ENCODE measurements at regions not wholly inside any gene's neighbourhood (a gene's known extent, or its start where the extent isn't known, plus 50 kb on each side); places are given as distances from the start of the nearest gene placed in this dataset.

DNA sequence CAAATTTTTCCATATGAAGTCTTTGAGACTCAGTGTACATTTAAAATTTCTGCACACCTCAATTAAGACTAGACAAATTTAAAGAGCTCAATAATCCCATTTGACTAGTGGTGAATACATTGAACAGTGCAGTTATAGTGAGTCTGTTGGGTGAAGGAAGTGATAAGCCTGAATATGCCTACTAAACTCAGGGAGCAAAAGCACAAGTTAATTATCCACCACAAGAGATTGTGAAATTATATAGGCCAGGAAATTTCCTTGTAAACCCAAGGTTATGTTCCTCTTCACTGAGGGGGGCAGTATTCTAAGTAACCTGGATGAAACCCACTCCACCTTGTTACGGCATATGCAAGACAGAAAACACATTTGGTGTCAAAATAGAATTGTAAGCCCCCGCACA is 612.9 kb upstream of the DAB2 start:
- no peak for DNase-seq

DNA sequence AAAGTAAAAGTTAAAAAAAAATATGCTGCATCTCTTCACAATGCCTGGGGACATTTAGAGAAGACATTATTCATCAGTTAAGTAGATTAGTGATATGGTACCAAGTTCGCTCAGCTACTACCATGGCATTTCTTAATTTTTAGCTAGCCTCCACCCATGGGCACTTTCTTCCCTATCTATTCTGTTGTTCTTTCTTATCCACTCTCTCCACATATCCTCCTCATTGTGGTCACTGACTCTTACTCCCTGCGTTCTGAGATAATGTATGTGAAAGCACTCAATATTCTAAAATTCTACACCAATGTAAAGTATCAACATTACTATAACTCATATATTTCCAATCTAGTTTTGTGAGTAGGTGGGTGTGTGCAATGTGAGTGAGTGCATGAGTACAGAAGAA is 609.7 kb upstream of the DAB2 start:
- DNase-seq: no peak

DNA sequence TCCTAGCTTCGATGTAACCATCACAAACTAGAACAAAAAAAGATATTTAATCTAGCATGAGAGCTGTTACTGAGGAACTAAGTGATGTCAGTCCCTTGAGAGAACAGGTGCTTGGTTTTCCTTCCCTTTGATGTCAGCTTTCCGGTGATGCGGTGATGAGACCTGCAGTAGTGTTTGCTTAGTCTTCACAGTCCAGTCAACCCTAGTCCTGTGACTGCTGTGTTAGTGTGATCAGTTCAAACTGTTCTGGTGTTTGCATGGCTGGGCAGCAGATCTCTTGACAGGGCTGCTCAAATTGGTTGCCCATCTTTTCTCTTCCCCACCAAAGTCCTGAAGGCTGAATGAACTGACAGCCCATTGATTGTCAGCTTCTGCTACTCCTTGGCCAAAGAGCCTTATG is 608.6 kb upstream of the DAB2 start:
- no peak for DNase-seq

- no peak for DNase-seq
These were observed 608.2 kb upstream of the DAB2 start for GRCh38 chr5:40033009-40033408.

GRCh38 chr5:40030661-40031060 is 605.9 kb upstream of the DAB2 start:
- DNase-seq: no peak

DNA sequence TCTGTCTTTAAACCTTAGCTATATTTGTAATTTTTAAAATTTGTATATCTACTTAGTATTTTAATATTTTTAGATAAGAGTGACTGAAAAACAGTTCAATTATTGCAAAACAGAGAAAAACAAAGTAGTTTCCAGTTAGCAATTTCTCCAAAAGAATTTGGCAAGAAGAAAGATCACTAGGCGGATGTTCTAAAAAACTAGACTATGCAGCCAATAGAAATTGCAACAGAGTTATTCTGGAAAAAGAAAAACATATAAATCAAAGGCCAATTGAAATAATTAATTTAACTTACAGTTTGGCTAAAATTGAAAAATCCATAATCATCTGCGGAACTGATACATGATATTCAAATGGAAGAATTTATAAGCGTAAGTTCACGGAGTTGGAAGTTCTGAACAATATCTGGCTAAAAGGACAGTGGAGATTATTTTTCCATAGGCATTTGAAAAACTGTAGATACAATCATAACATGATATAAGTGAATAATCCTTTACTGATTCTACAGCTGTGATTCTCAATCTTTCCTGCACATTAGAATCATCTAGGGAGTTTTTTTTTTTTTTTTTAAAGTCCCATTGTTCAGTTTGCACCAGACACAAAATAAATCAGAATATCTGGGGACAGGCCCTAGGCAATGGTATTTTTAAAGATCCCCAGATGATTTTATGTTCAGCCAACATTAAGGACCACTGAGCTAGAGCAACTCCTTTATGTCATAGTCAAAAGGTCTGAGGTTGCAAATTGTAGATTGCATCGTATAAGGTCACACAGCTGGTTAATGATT is 605.1 kb upstream of the DAB2 start:
- no peak for DNase-seq

DNA sequence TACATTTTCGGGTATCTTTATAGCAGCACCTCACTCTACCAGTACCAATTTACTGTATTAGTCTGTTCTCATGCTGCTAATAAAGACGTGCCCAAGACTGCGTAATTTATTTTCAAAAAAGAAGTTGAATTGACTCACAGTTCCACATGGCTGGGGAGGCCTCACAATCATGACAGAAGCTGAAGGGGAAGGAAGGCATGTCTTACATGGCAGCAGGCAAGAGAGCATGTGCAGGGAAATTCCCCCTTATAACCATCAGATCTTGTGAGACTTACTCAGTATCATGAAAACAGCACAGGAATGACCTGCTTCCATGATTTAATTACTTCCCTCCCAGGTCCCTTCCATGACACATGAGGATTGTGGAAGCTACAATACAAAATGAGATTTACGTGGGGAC is 602.6 kb upstream of the DAB2 start:
- no peak for DNase-seq

- DNase-seq: no peak
These were observed 600.8 kb upstream of the DAB2 start for GRCh38 chr5:40025586-40025985.

GRCh38 chr5:40022057-40022456 is 597.3 kb upstream of the DAB2 start:
- DNase-seq: no peak

DNA sequence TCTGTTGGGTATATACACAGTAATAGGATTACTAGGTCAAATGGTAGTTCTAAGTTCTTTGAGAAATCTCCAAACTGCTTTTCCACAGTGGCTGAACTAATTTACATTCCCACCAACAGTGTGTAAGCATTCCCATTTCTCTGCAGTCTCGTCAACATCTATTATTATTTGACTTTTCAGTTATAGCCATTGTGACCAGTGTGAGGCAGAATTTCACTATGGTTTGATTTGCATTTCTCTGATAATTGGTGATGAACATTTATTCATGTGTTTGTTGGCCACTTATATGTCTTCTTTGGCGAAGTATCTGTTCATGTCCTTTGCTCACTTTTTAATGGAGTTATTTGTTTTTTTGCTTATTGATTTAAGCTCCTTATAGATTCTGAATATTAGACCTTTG is 596.2 kb upstream of the DAB2 start:
- no peak for DNase-seq

- no peak for DNase-seq
These were observed 593.1 kb upstream of the DAB2 start for GRCh38 chr5:40017918-40018317.

DNA sequence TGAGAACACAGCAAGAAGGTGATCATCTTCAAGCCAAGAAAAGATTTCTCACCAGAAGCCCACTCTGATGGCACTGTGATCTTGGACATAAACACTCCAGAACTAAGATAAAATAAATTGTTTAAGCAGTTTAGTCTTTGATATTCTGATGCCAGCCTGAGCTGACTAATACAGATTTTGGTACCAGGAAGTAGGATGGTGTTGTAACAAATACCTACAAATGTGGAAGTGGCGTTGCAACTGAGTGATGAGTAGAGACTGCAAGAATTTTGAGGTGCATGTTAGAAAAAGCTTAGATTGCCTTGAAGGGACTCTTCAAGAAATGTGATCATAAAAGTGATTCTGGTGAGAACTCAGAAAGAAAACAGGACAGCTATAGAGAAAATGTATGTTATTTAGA is 592.4 kb upstream of the DAB2 start:
- DNase-seq: no peak

GRCh38 chr5:40010436-40010835 is 585.7 kb upstream of the DAB2 start:
- no peak for DNase-seq

- DNase-seq: no peak
These were observed 581.5 kb upstream of the DAB2 start for GRCh38 chr5:40006260-40006659.

DNA sequence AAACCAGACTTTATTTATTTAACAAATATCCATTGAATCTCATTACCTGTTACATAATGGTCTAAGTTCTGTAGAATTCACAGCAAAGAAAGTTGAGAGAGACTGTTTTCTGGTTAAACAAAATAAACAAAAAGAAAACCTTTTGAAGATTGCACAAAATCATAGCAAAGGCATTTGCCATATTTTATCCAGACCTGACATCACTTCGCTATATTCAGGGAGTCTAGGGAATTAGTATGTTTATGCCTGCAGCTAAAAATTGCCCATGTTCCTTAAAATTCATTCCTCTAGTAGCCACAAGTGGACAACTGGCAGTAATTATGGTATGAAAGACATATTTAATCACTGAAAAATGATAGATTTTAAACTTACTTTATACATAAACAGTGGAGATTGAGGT is 577.0 kb upstream of the DAB2 start:
- DNase-seq: no peak

GRCh38 chr5:39998518-39998917 is 573.7 kb upstream of the DAB2 start:
- no peak for DNase-seq

- no peak for DNase-seq
These were observed 571.2 kb upstream of the DAB2 start for GRCh38 chr5:39995990-39996389.

DNA sequence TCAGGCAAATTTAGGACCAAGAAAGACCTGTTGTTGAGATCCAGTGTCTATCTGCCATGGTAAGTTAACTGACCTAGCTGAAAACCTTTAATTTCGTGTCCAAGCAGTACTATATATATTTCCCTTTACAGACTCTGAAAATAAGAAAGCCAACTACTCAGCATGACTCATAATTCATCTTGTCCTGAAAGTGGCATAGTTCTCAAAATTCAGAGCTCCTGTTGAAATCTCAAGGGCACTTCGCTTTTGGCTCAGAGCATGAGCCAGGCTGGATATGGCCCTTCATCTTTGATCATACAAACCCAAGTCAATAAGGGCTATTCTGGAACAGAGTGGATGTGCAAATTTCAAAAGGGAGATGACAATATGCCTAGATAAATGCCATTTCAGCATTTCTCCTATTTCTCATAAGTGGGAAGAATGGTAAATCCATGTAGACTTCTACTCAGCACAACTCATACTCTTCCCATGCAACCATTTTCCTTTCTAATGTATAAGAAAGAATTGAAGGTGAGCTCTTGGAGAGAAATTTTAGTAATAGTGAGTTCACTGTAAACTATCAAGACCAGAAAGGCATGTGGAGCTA is 567.9 kb upstream of the DAB2 start:
- no peak for DNase-seq

DNA sequence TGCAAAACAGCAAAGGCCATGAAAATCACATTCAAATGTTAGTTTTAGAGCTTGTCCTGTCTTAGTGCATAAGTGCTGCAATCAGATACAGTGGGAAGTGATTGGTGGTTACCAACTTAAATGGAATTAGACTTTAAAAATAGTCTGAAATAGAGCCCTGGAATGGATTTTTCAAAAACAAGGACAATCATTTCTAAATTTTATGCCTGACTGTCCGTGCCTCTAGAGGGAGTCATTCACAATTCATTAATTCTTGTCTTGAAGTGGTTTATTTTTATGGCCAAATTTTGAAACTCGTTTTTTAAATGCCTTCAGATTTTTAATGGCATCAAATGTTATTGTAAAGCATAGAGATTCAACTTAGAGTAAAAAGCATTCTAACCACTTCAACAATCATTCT is 561.8 kb upstream of the DAB2 start:
- DNase-seq: no peak

GRCh38 chr5:39980056-39980455 is 555.3 kb upstream of the DAB2 start:
- no peak for DNase-seq

GRCh38 chr5:39977066-39977655 is 552.4 kb upstream of the DAB2 start:
- DNase-seq: no peak

DNA sequence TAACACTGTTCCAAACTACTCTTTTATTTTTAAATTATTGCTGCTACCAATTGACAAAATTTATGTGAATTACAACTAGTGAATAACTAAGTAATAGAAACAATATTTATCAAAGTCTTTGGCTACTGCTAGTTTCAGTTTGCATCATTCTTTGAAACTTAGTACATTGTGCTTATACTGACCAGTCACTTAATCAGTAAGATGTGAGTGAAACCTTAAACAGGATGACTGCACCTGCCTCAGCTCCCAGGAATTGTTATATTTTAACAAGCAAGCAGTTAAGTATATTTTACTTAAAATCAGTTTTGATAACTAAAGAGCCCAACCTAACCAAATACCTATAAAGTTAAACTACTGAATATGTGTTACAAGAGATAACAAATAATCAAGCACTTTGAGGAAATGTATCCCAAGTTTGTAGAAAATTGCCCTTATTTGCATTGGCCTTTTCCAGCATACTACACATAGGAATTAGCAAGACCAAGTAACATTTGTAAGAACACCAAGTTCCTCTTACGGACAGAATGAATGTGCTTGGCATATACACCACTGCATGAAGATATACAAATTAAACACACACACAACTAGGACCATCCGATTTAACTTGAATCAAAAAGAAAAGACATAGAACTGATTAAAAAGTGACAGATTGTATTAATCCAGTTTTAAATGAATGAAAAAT is 545.5 kb upstream of the DAB2 start:
- no peak for DNase-seq

GRCh38 chr5:39968381-39968780 is 543.6 kb upstream of the DAB2 start:
- DNase-seq: no peak

- no peak for DNase-seq
These were observed 530.4 kb upstream of the DAB2 start for GRCh38 chr5:39955156-39955555.
